ENCODE measurements at regions not wholly inside any gene's neighbourhood (a gene's known extent, or its start where the extent isn't known, plus 50 kb on each side); places are given as distances from the start of the nearest gene placed in this dataset.

- TF ChIP-seq, protein P1, sequence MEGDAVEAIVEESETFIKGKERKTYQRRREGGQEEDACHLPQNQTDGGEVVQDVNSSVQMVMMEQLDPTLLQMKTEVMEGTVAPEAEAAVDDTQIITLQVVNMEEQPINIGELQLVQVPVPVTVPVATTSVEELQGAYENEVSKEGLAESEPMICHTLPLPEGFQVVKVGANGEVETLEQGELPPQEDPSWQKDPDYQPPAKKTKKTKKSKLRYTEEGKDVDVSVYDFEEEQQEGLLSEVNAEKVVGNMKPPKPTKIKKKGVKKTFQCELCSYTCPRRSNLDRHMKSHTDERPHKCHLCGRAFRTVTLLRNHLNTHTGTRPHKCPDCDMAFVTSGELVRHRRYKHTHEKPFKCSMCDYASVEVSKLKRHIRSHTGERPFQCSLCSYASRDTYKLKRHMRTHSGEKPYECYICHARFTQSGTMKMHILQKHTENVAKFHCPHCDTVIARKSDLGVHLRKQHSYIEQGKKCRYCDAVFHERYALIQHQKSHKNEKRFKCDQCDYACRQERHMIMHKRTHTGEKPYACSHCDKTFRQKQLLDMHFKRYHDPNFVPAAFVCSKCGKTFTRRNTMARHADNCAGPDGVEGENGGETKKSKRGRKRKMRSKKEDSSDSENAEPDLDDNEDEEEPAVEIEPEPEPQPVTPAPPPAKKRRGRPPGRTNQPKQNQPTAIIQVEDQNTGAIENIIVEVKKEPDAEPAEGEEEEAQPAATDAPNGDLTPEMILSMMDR (IDR thresholded peaks at IDR 0.05): no peak
- TF ChIP-seq POLR2A (IDR thresholded peaks at IDR 0.05): no peak
Observed at GRCh38 chr3:71979175-71979574, 194.2 kb upstream of the PROK2 start.

All from vagina (tissue), 2 donors.